ENCODE measurements at regions not wholly inside any gene's neighbourhood (a gene's known extent, or its start where the extent isn't known, plus 50 kb on each side); places are given as distances from the start of the nearest gene placed in this dataset.

DNA sequence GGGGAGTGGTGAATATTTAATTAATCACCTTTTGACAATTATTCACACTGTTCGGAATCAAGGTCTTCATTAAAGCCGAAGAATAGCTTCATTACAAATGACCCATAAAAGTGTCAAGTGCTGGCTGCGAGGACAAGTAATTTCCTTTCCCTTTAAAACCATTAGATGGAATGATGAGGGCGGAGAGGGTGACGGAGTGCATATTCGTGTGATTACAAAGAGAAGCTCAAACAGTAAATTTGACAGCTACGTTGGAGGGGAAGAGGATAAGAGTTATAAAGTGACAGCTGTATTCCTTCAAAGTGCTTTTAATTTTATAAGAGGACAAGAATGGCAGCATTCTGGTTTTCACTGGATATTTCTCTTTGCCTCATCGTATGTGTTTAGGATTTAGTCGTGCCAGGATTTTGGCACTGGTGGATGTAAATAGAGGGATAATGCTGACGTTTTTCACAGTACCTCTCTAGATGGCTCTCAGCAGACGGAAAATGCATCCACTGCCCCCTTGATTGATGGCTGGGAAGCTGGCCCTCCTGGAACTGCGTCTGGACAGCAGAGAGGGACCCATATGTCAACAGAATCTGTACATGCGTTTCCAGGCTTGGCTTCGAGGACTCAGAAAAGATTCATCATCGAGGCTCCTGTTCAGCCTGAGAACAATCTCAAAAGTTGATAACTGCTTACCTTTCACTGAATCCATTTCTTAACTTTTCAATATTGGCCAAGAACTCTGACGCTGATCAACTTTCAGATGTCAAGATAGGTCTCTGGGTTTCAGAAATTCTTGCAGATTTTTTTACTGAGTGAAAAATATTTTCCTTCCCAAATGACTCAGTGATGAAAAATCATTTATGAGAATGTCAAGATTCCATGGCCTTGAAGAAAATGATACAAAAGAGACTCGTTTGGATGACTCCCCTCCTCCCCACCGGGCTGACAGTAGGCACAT, 50.4 kb upstream of the IRX2 start:
- Histone ChIP-seq H3K4me3 (ENCODE audit: low read depth in 2 of 2, low read length in 2 of 2) (no peak overlapping the region), H3K36me3 (ENCODE audit: control insufficient read depth, insufficient read depth, low read length) (no peaks in the 10 kb centered on the region), H3K27ac (ENCODE audit: low read length) (no peak overlapping the region), H3K9me3 (ENCODE audit: control insufficient read depth, insufficient read depth, low read depth, low read length) (no peaks in the 10 kb centered on the region), H3K4me1 (ENCODE audit: control insufficient read depth, insufficient read depth, low read length) (no peaks in the 10 kb centered on the region), H3K27me3 (ENCODE audit: control insufficient read depth, insufficient read depth, low read length) (no peaks in the 10 kb centered on the region)
- DNase-seq (ENCODE audit: low read depth, low spot score) (no peak), ATAC-seq (no peak)
- no TSS peak for BruUV-seq (replicated peaks)
- TF ChIP-seq CTCF (IDR thresholded peaks at IDR 0.05) = no peak
- no peak for TF ChIP-seq REST (IDR thresholded peaks at IDR 0.05; ENCODE audit: insufficient read depth in 1 of 2, low read depth in 2 of 2, low read length in 1 of 2)
- no peak for TF ChIP-seq SIN3A (IDR thresholded peaks at IDR 0.05; ENCODE audit: borderline replicate concordance, insufficient read depth, low read depth, low read length)
- no peak for TF ChIP-seq TCF7L2 (IDR thresholded peaks at IDR 0.05; ENCODE audit: low read depth, low read length)
- TF ChIP-seq POLR2AphosphoS5 (IDR thresholded peaks at IDR 0.05; ENCODE audit: low read depth, low read length) = no peak
- intact Hi-C loops (cut with micrococcal nuclease; ENCODE audit: unreplicated experiment) (no loop called here), in situ Hi-C loops (cut with HindIII; ENCODE audit: low pct_unique_long_range_greater_than_20kb, low sequenced_read_pairs) (no loop called here)
- CTCF ChIA-PET = no interaction called here
- POLR2A ChIA-PET = no interaction called here

Data from Panc1 (cell line).